Epithelial cell of proximal tubule (primary cell): ENCODE measurements at regions not wholly inside any gene's neighbourhood (a gene's known extent, or its start where the extent isn't known, plus 50 kb on each side); places are given as distances from the start of the nearest gene placed in this dataset.
A peak's percentile ranks its signal among the peaks of the same experiment; 100 is the strongest.

Experiments
- DNase-seq: peaks from one replicate; pipeline ENCODE4 v3.0.0-alpha.2; 2011; ENCODE audit warnings: low read depth
- H3K4me3 ChIP-seq: 2 replicates; pipeline ENCODE4 v1.5.1; 2011; ENCODE audit warnings: low read depth, mild to moderate bottlenecking, low read length
- CTCF ChIP-seq: conservative IDR thresholded peaks from 2 replicates; pipeline ENCODE4 v1.5.1; 2012; ENCODE audit warnings: low read depth, mild to moderate bottlenecking, low read length

GRCh38 chr4:128525992-128526630 is 238.5 kb upstream of the PGRMC2 start:
- H3K4me3 ChIP-seq = no peak overlapping the region
- no peak for TF ChIP-seq CTCF
- DNase-seq = no peak

GRCh38 chr4:128525387-128525786 is 237.8 kb upstream of the PGRMC2 start:
- no peak for TF ChIP-seq CTCF
- DNase-seq = no peak

DNA sequence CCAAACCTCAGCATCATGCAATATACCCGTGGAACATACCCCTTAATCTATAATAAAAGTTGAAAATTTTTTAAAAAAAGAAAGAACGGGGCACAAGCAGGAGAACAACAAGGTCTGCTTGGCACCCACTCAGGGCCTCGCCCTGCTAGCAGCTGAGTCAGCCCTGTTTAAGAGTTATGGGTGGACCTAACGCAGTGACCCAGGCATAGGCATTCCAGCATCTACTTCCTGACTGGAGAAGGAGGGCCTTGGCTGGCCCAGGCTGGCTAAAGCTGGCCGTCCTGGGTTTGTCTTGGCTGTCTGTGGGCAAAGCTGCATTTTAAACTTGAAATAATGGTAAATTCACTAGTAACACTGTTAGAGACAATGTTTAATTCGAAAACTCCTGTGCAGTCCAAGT is 236.7 kb upstream of the PGRMC2 start:
- peak; percentile 80 for DNase-seq
- no peak for TF ChIP-seq CTCF
- no peak overlapping the region for H3K4me3 ChIP-seq

More at GRCh38 chr4:128525387-128525786, 237.8 kb upstream of the PGRMC2 start:
- H3K4me3 ChIP-seq = no peak overlapping the region

DNA sequence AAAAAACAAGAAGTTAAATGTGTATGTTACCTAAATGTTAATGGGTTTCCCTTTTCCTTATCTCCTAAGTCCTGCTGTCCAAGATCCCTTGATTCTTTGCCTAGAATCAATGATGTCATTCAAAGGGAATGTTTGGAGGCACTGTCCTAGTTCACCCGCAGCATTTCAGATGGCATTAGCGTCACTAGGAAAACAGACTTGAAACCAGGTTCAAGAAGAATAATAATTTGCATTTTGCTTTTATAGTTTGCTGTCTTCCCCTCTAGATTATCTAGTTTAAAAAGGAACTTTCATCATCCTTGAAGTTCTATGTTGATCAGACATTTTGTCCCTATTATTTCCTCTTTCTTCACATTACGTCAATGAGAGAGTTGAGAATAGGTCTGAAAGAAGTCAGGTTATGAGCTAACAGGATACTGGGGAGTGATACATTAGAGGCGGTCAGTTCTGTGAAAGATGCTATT is 234.1 kb upstream of the PGRMC2 start:
- H3K4me3 ChIP-seq = no peak overlapping the region
- no peak for DNase-seq
- TF ChIP-seq CTCF = no peak

GRCh38 chr4:128521156-128521555 is 233.5 kb upstream of the PGRMC2 start:
- H3K4me3 ChIP-seq = no peak overlapping the region
- no peak for DNase-seq
- no peak for TF ChIP-seq CTCF

DNA sequence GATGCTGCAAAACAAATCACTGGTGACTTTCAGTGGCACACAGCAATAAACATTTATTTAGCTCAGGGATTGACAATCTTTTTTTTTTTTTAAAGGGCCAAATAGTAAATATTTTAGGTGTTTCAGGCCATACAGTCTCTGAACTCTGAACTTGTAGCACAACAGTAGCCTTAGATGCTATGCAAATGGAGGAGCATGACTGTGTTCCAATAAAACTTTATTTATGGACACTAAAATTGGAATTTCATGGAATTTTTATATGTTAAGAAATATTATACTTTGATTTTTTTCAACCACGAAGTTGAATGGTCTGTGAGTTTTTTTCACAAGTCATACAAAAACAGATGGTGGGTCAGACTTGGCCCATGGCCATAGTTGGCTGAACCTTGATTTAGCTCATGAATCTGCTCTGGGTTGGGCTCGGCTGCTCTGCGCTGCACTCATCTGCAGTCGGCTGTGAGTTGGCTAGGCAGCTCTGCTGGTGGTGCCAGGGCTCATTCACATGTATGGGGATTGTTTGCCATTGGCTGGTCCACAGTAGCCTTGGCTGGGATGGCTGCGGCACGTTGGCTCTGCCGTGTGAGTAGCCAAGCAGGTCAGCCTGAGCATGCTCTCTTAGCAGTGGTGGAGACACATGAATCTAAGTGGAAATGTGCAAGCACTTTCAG is 231.7 kb upstream of the PGRMC2 start:
- no peak for DNase-seq
- no peak for TF ChIP-seq CTCF
- no peak overlapping the region for H3K4me3 ChIP-seq
